NCI-H1092 (cell line): ENCODE measurements at regions not wholly inside any gene's neighbourhood (a gene's known extent, or its start where the extent isn't known, plus 50 kb on each side); places are given as distances from the start of the nearest gene placed in this dataset.
"Not testable (repeated sequence)": the region's sequence is repeated elsewhere in the genome, so short reads cannot be mapped to it uniquely, and the experiment has no call there.

ENCODE experiments used
- DNase-seq: peaks from one replicate; lab custom pipeline; 2025; lab: John Stamatoyannopoulos, UW

DNA sequence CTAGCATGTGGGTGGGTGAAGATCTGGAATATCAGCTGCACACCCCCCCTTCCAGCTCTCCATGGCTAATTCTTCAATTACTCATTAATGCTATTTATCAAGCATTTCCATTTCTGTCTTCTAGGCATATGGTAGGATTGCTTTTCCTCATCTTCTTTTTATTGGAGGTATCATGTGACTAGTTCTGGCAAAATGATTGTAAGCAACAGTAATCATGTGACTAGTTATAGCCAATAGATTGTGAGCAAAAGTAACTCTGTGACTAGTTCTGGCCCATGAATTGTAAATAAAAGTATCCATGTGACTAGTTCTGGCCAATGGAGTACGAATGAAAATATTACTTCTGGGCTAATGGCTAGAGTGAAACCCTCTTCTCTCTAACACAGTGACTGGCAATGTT is 107.0 kb upstream of the TMEM132E start:
- DNase-seq = no peak

DNA sequence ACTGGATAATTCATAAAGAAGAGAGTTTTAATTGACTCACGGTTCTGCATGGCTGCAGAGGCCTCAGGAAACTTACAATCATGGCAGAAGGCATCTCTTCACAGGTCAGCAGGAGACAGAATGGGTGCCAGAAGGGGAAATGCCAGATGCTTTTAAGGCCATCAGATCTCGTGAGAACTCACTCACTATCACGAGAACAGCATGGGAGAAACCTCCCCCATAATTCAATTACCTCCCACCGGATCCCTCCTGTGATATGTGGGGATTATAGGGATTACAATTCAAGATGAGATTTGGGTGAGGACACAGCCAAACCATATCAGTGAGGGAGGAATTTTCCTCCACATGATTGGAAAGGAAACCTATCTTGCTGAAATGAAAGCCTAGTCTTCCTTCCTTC is 108.1 kb upstream of the TMEM132E start:
- not testable (repeated sequence) for DNase-seq

DNA sequence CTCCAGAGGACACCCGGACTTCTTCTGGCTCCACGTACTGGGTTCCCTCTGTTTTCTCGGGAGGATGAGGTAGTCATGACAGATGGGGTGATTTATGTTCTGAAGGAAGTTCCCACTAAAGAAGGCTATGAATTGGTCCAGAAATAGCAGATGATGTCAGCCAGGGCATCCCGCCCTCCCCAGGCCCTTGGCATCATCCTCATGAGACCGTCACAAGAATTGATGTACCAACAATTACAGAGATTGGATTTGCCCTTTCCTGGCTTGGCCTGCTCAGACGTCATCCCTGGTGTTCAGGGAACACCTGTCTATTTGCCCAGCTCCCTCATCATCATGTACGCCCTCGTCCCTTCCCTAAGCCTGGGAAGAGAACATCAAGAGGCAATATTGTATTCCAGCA is 102.8 kb upstream of the CCL1 start:
- no peak for DNase-seq

DNA sequence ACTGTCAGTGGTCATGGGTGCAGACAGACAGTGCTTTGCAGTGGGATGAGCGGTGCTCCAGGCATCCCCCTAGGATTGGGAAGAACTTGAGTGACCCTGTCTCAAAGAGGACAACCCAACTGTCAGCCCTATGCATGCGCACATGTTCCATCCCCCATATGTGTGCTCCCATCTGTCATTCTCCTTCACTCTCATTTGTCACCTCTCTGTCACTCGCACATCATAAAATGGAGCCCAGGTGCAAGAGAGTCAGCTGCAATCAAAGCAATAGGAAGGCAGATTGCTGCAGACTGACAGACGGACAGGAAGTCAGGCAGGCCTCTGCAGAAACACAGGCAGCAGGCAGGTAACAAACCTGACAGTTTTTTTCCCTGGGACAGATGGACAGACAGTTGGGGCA is 101.8 kb upstream of the CCL1 start:
- no peak for DNase-seq

DNA sequence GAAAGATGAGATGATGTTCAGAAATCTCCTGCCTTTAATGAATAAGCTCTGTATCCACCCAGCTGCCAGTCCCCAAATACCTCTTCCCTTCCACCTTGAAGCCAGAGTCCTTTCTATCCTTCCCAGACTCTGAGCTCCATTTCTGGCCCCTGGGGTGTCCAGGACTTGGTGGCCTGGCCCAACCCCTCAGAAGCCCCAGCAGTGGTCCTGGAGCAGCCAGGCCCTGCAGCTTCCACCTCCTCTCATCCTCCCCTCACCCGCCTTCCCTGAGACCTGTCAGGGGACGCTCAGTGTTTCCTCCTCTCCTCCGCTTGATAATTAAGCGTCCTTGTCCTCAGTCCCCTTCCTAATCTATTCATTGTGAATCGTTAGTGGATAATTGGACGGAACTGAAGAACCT is 95.2 kb upstream of the CCL1 start:
- DNase-seq = no peak

DNA sequence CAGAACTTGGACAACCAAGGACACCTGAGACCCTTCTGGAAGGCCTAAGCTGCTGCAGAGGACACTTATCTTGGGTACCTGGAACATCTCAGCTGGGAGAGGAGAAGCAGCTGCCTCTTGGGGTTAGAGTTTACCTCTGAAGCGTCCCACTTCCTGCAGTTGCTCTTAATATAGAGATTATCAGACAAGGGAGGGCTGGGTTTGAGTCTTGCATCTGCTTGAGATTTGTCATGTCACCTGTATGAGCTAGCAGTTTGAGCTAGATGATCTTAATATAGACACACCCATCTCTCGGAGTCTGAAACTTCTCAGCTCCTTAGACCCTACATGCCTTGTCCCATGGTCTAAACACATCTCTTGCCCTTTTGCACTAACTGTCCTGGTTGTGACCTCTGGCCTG is 93.1 kb upstream of the CCL1 start:
- DNase-seq = no peak

DNA sequence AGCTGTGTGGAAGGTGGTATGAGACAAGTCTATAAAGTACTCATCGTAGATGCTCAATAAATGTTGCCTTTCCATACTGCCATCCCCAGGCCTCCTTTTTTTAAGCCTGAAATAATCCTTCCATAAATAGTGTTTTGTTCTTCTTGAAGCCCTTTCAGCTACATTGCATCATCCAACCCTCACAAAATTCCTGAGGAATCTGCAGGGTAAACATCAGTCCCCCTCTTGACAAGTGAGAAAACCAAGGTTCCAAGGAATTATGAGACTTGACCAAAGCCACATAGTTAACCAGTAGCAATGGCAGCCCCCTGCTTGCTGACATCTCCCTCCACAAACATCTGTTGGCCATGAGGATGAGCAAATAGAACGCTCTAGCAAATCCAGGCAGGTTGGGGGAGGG is 89.7 kb upstream of the CCL1 start:
- DNase-seq = no peak

DNA sequence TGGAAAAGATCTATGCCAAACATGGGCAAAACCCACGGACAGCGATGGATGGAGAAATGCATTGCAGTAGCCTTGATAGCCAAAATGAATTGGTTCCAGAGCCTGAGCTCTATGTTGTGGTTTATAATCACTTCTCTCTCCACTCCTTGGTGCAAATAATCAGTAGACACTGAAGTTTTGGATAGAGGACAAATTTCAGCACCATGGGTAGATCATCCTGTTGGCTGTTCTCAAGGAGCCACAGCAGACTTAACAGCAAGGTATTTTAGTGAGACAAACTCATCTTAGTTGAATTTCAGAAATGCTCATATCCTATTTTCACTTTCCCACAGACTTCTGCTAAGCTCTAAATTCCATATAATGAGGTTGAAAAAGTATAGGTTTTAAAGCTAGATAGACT is 88.3 kb upstream of the CCL1 start:
- DNase-seq = no peak

DNA sequence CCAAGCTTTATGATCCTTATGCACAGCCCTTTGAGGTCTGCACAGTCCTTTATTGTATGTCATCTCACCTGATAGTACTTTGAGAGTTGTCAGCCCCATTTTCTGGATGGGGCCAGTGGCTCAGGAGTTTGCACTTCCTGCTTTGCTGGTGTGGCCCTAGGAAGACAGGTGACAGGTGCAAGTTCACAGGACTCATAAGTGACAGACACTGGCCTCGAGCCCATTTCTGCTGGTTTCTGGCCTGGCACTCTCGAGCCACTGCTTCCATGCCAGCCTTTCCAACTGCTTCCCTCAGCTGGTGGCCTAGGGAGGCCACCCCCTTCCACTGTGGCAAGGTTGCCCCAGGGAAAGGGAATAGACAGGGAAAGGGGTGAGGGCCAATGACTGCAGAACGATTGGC is 84.4 kb upstream of the CCL1 start:
- DNase-seq = no peak

DNA sequence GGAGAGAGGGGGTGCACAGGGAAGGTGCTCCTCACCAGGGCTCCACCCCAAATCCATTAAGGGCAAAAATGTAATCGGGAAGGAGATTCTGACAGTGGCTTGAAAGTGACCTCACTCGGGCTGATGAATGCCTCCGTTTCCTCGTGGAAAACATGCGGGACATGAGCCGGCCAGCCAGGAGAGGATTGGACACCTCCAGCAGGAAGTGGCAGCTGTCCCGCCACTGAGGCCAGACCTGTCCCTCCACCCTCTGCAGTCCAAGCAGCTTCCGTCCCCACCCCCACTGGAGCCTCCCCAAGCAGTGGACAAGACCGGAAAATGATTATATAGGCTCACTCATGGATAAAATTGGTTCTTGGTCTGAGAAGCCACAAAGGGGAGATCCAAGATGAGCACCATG is 82.1 kb upstream of the CCL1 start:
- no peak for DNase-seq

DNA sequence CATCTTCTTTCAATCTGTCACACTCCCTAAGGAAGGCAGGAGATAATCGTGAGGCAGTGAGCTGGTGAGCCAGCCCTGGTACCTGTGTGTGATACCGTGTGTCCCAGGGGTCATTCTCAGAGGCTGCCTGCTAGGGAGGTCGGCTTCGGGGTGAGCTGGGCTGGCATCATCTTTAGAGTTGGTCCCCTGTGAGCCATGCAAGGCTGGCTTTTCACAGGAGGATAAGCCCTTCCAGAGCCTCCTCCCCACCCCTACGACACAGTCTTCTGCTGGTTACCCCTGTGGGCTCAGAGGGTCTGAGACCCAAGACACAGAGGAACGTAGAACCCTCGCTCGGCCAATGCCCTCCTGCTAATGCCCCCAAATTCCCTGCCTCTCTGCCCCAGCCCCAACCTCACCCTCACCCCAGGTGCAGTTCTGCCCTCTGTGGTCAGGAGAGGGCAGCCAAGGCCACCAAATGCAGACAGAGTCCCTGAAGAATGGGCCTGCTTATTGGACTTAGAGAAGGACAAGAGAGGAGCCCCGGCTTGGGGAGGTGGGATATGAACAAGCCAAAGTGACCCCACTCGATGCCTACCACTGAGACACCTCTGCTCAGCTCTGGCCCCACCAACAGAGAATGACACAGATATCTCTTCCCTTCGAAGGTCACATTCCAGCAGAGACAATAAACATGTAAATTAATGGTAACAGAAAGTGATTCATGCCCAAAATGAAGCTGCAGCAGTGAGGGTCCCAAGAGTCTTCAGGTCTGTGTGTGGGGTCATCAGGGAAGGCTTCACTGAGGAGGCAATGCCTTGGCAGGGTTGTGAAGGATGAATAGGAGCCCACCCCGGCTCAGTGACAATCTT is 80.8 kb upstream of the CCL1 start:
- DNase-seq = peak; percentile 1

DNA sequence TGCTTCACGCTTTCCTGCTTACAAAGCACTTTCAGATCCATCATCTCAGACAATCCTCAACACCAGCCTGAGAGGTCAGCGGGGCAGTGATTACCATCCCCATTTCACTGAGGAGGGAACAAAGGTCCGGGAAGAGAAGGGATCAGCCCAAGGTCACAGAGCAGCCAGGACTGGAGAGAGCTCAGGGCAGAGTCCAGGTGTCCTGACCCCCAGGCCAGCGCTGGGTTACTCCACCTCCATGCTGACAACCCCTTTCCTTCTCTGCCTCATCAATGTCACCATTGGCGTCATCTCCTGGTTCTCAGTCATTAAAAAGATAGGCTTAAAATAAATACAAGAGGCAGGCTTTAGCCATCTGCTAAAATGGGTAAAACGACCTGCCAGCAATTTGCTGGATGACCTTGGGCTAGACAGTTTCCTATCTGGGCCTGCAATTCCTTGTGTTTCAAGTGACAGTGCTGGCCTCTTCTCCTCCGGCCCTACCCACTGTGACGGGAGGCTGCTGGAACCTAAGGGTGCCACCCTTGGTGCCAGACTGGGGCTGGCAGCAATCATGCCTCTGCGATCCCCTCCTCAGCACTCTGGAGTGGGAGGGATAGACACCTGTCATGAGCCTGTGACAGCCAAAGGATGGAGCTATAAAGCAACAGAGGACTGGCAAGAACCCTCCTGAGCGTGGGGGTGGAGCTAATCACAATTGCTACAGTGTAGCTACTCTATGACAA is 79.5 kb upstream of the CCL1 start:
- no peak for DNase-seq

DNA sequence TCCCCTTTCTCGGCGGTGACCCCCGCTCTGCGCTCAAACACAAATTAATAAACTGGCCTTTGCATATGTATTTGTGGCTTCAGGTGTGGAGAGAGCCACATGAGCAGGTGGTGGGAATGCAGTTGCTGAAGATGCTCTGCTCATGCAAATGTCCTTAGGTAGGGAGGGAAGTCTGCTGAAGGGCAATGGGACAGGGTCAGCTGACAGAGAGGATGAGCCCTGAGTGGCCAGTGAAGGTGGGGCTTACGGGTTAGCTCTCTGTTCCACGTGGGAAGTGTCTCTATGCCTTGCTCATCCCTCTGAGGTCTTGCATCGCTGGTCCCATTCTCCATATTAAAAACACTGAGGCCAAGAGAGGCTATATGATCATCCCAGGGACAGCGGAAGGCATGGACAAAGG is 74.2 kb upstream of the CCL1 start:
- no peak for DNase-seq

DNA sequence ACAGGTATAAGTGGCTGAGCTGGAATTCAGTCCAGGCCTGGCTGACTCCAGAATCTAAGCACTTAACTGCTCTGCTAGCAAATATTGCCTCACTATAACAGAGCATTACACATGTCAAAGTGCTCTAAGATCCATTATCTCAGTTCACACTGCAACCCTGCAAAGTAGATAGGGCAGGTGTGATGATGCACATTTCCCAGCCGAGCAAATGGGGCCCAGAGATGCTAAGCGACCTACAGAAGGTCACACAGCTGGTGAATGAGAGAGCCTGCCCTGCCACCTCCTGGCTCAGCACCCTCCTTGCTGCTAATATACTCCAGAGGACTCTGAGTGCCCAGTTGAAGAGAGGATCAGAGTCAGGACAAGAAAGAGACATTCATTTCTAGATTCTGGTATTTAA is 73.6 kb upstream of the CCL1 start:
- DNase-seq = no peak

DNA sequence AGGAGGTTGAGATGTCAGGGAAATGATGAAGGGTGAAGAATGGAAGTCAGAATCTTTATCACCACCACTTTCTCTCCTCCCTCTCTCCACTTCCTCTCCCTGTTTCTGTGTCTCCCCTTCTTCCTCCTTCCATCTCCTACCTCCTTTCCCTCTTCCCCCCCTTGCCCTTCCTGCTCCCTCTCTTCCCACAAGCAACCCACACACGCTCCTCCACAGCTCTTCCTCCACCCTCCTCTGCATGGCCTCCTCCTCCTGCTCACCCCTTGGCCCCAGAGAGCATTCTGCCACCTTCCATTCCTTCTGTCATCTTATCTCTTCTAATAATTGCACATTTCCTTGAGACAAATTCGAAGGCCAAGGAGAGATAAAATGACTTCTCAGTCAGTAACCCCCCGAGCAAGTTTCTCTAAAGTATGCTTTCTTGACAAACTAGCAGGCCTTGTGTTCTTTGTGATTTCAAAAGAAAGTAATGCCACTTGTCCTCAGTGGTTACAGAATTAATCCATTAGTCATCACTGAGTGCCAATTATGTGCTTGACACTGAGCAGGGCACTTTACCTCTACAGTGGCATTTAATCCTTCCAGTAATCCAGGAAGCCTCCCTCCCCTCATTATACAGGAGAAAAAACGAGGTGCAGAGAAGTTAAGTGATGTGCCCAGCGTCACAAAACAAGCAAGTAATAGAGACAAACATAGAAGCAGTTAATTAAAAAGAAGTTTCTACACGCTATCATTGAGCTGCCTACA is 72.3 kb upstream of the CCL1 start:
- DNase-seq = no peak

DNA sequence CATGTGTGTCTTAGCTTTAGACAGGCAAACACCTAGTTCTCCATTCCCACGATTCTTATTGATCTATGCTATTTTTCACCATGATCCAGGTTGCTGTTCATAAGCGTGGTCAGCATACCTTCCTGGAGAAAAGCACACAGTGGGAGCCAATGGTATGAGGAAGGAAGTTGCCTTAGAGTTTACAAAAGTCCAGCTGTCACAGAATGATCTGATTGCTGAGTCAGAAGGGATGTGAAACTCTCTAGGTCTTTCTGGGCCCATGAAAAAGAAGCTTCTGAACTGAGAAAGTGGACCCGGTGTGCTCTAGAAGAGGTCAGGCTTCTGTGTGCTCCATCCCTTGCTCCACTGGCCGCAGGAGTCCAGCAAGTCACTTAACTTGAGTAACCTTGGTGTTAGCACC is 71.0 kb upstream of the CCL1 start:
- no peak for DNase-seq

DNA sequence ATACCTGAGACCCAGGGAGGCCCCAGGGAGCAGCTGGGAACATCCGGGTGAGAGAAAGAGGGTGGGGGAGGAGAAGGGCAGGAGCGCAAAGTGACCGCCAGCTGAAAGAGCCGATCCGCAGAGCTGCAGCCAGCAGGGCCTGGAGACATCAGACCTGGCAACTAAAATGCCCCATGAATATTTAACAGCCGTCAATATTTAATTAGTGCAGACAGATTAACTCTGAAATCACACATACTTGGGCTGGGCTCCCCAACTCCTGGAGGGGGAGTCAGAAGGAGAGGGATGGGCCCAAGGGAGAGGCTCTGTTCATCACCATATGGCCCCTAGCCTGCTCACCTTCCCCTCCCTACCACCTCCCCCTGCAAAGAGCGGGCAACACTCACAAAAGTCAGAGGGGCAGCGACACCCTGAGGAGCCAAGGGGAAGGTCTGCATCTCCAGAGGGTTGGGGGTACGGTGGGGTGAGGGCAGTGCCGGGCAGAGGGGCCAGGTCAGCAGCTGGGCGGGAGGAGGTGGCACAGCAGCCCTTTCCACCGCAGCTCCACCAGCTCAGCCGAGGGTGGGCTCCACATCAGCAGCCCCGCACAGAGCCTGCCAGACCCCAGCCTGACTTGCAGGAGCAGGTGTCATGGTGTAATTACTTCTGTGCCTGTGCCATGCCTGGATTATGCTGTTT is 61.9 kb upstream of the CCL1 start:
- DNase-seq = no peak

DNA sequence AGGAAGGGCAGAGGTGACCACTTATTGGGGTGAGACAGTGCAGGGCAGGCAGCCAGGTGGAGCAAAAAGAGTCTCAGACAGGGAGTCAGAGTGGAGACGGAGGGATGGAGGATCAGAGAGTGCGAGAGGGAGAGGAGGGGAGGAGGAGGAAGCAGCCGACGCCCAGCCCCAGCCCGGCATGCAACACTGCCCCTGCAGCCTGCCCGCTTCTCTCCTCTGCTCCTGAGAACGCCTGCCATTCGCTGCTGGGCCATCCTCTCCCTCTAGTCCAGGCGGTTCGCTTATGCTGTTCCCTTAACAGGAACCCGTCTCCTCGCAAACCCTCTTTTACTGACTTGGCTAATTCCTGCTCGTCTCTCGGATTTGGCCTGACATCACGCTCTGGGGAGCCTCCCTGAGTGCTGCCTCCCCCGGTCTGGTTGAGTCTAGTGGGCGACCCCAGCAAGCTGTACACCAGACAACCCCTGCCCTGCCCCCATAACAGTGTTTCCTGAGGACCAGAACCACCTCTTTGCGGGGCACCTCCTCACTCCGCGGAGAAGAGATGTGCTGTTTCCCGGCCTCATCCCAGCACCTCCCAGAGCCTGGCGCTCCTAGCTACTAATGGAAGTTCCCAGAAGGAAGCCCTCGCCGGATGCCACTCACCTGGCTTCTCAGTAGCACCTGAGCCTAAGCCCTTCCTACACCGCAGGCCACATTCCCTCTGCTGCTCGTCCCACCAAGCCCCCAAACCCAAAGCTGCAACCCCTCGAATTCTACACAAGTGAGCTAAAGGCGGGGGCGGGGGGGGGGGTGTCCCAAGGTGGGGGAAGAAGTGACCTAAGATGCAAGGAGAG is 61.2 kb upstream of the CCL1 start:
- no peak for DNase-seq

DNA sequence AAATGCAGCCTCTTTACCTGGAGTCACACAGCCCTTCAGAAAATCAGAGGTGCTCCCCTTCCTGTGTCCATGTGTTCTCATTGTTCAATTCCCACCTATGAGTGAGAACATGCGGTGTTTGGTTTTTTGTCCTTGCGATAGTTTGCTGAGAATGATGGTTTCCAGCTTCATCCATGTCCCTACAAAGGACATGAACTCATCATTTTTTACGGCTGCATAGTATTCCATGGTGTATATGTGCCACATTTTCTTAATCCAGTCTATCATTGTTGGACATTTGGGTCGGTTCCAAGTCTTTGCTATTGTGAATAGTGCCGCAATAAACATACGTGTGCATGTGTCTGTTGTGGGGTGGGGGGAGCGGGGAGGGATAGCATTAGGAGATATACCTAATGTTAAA is 60.3 kb upstream of the CCL1 start:
- DNase-seq = not testable (repeated sequence)

DNA sequence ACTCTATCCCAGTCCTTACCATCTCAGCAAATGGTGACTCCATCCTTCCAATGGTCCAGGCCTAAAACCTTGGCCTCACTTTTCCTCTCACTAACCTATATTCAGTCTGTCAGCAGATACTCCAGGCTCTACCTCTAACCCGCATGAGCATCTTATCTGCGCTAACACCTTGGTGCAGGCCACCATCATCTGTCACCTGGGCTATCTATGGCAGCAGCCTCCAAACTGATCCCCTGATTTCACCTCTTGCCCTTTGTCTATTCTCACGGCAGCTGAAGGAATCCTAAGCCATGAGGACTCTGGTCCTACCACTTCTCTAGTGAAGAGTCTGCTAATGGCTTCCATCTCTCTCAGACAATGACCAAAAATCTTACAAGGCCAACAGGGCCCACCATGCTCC is 57.9 kb upstream of the CCL1 start:
- DNase-seq = no peak

DNA sequence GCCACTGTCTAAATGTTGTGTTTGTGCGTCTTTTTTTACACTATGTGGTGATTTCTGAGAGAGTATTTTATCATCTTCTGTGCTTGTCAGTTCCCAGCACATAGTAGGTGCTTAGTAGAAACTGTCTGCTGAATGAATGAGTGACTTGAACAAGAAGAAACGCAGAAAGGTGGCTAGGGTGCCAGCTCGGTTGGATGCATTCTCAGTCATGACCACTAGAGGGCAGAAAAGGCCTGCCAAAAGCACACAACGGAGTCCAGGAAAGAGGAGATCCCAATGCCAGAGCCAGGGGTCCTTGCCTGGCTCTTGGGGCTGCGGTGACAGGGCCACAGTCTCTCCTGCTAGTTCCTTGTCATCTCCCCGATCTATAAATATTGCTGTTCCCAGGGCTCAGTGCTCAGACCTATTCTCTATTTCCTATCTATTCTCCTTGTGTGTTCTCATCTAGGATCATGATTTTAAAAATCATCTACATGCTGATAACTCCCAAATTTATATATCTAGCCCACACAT is 57.3 kb upstream of the CCL1 start:
- DNase-seq = peak; percentile 3
